Right hindlimb (tissue), 1 donor: ENCODE measurements at regions not wholly inside any gene's neighbourhood (a gene's known extent, or its start where the extent isn't known, plus 50 kb on each side); places are given as distances from the start of the nearest gene placed in this dataset.

Source experiments
- DNase-seq: peaks from one replicate; pipeline ENCODE4 v3.0.0-alpha.2; 2018

- no peak for DNase-seq
Observed at GRCh38 chr9:89797255-89797654, 192.4 kb downstream of the GADD45G start.

DNA sequence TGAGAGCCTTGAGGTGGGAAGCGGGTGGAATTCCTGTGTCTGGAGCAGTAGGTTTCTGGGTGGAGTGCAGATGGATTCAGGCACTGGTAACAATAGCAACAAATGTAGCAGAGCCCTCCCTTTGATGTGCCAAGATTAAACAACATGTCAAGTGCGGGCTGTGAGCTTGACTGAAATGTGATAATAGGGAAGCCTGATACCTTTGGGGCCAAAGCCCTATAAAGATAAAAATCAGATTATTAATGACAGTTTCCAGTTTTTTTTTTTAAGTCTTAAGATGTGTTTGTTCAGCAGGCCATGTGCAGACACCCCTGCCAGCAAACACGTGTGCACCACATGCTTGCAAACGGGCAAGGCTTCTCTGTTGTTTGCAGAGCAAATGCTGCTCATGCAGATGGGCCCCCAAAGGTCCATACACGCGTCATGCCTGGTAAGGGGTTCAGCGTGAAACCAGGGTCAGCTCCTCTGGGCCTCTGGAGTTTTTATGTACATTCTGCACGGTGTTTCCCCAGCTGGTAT lies 193.2 kb downstream of the GADD45G start:
- no peak for DNase-seq

GRCh38 chr9:89798547-89799120 lies 193.8 kb downstream of the GADD45G start:
- DNase-seq: no peak

DNA sequence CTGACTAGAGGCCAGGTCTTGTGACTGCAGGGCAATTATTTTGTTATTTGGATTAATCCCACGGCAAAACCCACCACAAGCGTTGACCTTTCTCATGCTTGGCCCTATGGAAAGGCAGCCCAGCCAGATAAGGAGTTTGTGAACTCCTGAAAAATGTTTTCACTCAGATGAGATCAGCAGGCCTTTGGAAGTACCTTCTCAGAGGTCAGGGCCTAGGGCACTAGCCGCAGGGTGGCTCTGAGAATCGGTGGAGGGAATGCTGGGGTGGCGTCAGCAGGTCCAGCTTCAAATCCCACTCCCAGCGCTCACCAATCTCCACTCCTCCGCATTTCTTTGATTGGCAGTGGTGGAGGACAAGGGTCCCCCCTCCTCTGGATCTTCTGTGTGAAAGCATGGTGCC lies 194.4 kb downstream of the GADD45G start:
- DNase-seq: no peak

GRCh38 chr9:89799766-89800165 lies 195.0 kb downstream of the GADD45G start:
- DNase-seq: no peak

GRCh38 chr9:89801341-89801740 lies 196.5 kb downstream of the GADD45G start:
- DNase-seq: no peak

GRCh38 chr9:89801742-89802670 lies 197.2 kb downstream of the GADD45G start:
- peak; percentile 50 for DNase-seq

GRCh38 chr9:89802781-89803355 lies 198.1 kb downstream of the GADD45G start:
- peak; percentile 91 for DNase-seq

DNA sequence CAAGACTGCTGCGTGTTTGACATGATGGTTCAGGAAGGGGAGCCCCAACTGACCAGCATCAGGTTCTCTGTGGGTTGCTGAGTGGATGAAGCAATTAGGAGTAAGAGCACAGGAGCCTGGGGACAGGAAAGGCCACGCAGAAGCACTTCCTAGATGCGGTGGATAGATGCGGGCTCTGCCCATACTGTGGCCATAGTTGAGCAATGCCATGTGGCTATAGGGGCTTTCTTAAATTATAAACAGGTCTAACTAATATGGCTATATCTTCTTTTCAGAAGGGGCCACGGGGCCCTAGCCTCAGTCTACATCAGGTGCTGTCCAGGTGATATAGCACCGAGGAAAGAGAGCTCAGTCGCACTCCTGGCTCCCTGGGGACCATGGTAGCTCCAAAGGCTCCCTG lies 198.6 kb downstream of the GADD45G start:
- no peak for DNase-seq

- DNase-seq: no peak
Observed at GRCh38 chr9:89804766-89805531, 200.1 kb downstream of the GADD45G start.

GRCh38 chr9:89805571-89806292 lies 200.9 kb downstream of the GADD45G start:
- no peak for DNase-seq

- DNase-seq: no peak
Observed at GRCh38 chr9:89806371-89807100, 201.7 kb downstream of the GADD45G start.

DNA sequence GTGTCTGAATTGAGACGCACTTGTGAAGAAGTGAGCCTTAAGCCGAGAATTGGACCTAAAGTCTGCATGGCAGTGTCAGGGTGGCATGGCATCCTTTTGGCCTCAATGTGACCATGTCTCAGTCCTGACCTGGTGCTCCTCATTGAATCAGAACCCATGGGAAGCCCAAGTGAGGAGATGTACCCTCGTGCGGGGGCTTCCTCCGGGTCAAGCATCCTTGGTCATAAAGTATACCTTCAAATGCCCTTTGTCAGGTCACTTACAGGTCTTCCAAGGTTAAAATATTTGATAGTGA lies 202.2 kb downstream of the GADD45G start:
- DNase-seq: no peak

GRCh38 chr9:89807682-89808075 lies 202.9 kb downstream of the GADD45G start:
- DNase-seq: no peak

DNA sequence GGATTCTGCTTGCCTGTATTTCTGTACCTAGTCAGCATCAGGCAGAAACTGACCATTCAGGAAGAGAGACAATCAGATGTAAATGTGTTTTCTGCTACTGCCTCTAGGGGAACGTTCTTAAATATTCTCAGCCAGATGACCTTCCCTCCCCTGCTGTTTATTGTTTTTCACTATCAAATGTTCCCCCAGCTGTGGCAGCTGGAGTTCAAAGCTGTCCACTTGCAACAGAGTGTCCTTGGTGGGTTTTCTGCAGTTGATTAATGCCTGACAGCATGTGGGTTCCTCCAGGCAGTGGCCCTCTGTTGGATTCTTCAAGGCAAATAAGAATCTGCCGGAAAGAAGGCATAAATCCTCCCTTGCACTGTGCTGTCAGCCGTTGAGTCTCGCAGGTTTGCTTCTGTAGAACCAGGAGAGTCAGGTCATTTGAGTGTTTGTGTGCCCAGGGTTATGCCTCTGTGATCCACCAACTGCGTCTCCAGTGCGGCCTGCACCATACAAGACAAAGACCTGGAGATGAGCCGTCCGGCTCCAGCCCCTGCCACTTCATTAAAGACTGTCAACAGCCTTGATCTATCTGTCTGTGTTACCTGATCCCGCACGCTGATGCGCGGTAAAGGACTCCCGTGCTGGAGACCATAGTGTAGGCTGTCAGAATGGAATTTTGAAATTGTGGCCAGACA lies 203.4 kb downstream of the GADD45G start:
- no peak for DNase-seq

DNA sequence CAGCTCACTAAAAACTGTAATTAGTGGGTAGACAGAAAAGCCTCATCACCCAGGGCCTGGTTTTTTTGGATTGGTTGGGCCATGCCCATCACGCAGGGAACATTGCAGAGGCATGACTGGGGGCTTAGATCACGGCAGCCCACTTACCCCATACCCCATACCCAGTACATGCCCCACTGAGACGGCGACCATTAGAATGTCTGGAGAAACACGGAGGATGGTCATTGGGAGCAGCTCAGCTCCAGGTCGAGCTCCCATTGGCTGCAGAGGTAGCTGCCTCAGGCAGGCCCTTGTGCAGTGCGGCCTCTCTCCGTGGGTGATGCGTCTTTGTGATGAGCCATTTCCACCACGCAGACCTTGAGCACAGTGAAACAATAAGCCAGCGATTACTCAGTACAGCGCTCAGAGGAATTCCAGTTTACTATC lies 204.0 kb downstream of the GADD45G start:
- DNase-seq: no peak

DNA sequence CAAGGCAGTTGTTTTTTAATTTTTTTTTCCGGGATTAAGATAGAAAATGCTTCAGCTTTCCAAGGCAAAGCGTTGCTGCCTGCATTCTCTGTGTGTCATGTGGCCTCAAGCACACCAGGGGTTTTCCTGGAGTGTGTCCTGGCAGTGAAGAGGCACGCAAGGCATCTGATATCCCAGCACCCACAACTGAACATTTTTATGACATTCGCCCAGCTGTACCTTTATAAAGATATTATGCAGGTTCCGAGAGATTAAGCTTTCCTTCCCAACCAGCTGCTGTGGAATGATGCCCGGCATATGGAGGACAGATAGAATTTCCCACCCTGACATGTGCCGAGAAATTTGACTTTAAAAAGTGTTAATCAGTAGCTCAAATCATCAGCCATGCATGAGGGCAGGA lies 205.6 kb downstream of the GADD45G start:
- peak; percentile 47 for DNase-seq

- no peak for DNase-seq
Observed at GRCh38 chr9:89811356-89811755, 206.5 kb downstream of the GADD45G start.

- DNase-seq: no peak
Observed at GRCh38 chr9:89811886-89812450, 207.2 kb downstream of the GADD45G start.

GRCh38 chr9:89812556-89813181 lies 207.9 kb downstream of the GADD45G start:
- DNase-seq: no peak
